Neural cell (in vitro differentiated cells): ENCODE measurements at regions not wholly inside any gene's neighbourhood (a gene's known extent, or its start where the extent isn't known, plus 50 kb on each side); places are given as distances from the start of the nearest gene placed in this dataset.

Source experiments
- CTCF ChIP-seq: fragments of 450-650 bp; IDR thresholded peaks from 2 replicates; pipeline ENCODE4 v1.5.1; 2014; ENCODE audit warnings: antibody characterized with exemption, mild to moderate bottlenecking, moderate library complexity; ENCODE audit not compliant: poor library complexity, severe bottlenecking
- EP300 ChIP-seq: fragments of 450-650 bp; conservative IDR thresholded peaks from 2 replicates; pipeline ENCODE4 v1.6.1; 2014; ENCODE audit warnings: antibody characterized with exemption, mild to moderate bottlenecking, moderate library complexity; ENCODE audit not compliant: poor library complexity, severe bottlenecking
- EZH2 ChIP-seq: fragments of 200-600, 300-800 bp; shearing (Covaris generic), sonication (generic); IDR thresholded peaks from 2 replicates; pipeline ENCODE4 v1.6.1; 2014; ENCODE audit warnings: antibody characterized with exemption, low read length, borderline replicate concordance, mild to moderate bottlenecking; ENCODE audit not compliant: insufficient read depth, poor library complexity, severe bottlenecking
- MXI1 ChIP-seq: fragments of 450-650 bp; conservative IDR thresholded peaks from 2 replicates; pipeline ENCODE4 v1.6.1; 2014; ENCODE audit warnings: antibody characterized with exemption, mild to moderate bottlenecking; ENCODE audit not compliant: poor library complexity, severe bottlenecking
- RAD21 ChIP-seq: fragments of 450-650 bp; conservative IDR thresholded peaks from 2 replicates; pipeline ENCODE4 v1.6.1; 2014; ENCODE audit warnings: antibody characterized with exemption, mild to moderate bottlenecking, moderate library complexity

DNA sequence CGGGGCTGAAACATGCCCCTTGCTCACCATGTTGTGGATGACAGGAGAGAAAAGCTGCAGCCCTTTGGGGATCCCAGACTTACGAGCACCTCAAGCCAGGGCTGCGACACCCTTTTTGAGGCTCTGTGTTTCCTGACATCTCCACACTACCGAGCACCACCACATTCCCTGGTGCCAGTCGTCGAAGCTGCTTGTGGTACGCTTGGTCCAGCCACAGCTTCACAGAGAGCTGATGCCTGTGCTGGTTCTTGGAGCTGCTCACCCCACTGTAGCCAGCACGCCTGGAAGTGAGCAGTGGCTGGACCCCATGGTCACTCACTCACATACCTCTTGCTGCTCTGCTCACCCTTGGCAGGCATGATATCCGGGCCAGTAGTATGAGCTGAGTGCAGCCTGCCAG lies 367.5 kb downstream of the SLITRK6 start:
- TF ChIP-seq RAD21 (no peak), CTCF (no peak), MXI1 (no peak), EZH2 (no peak), EP300 (no peak)
